ENCODE measurements at regions not wholly inside any gene's neighbourhood (a gene's known extent, or its start where the extent isn't known, plus 50 kb on each side); places are given as distances from the start of the nearest gene placed in this dataset.

DNA sequence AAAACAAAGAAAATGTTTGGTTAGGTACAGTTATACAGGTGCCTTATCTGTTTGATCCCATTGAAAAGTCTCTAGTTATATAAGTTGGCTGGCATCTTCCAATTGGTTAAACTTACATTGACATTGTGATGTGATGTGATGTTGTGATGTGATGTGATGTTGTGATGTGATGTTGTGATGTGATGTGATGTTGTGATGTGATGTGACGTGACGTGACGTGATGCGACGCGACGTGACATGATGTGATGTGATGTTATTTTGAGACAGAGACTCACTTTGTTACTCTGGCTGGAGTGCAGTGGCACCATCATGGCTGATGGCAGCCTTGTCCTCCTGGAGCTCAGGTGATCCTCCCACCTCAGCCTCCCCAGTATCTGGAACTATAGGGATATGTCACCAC is 507.6 kb downstream of the HAO1 start:
- TF ChIP-seq TCF7L2 (IDR thresholded peaks at IDR 0.05; ENCODE audit: low read depth, low read length) (no peak), POLR2AphosphoS5 (IDR thresholded peaks at IDR 0.05; ENCODE audit: low read depth, low read length) (no peak), SIN3A (IDR thresholded peaks at IDR 0.05; ENCODE audit: borderline replicate concordance, insufficient read depth, low read depth, low read length) (no peak)
- TF ChIP-seq, protein P1, sequence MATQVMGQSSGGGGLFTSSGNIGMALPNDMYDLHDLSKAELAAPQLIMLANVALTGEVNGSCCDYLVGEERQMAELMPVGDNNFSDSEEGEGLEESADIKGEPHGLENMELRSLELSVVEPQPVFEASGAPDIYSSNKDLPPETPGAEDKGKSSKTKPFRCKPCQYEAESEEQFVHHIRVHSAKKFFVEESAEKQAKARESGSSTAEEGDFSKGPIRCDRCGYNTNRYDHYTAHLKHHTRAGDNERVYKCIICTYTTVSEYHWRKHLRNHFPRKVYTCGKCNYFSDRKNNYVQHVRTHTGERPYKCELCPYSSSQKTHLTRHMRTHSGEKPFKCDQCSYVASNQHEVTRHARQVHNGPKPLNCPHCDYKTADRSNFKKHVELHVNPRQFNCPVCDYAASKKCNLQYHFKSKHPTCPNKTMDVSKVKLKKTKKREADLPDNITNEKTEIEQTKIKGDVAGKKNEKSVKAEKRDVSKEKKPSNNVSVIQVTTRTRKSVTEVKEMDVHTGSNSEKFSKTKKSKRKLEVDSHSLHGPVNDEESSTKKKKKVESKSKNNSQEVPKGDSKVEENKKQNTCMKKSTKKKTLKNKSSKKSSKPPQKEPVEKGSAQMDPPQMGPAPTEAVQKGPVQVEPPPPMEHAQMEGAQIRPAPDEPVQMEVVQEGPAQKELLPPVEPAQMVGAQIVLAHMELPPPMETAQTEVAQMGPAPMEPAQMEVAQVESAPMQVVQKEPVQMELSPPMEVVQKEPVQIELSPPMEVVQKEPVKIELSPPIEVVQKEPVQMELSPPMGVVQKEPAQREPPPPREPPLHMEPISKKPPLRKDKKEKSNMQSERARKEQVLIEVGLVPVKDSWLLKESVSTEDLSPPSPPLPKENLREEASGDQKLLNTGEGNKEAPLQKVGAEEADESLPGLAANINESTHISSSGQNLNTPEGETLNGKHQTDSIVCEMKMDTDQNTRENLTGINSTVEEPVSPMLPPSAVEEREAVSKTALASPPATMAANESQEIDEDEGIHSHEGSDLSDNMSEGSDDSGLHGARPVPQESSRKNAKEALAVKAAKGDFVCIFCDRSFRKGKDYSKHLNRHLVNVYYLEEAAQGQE (IDR thresholded peaks at IDR 0.05; ENCODE audit: insufficient read depth in 1 of 2, low read depth in 2 of 2, low read length in 1 of 2), result no peak
- TF ChIP-seq, protein P2, sequence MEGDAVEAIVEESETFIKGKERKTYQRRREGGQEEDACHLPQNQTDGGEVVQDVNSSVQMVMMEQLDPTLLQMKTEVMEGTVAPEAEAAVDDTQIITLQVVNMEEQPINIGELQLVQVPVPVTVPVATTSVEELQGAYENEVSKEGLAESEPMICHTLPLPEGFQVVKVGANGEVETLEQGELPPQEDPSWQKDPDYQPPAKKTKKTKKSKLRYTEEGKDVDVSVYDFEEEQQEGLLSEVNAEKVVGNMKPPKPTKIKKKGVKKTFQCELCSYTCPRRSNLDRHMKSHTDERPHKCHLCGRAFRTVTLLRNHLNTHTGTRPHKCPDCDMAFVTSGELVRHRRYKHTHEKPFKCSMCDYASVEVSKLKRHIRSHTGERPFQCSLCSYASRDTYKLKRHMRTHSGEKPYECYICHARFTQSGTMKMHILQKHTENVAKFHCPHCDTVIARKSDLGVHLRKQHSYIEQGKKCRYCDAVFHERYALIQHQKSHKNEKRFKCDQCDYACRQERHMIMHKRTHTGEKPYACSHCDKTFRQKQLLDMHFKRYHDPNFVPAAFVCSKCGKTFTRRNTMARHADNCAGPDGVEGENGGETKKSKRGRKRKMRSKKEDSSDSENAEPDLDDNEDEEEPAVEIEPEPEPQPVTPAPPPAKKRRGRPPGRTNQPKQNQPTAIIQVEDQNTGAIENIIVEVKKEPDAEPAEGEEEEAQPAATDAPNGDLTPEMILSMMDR (IDR thresholded peaks at IDR 0.05), result no peak
- no TSS peak for BruUV-seq (replicated peaks)
- Histone ChIP-seq H3K27me3 (ENCODE audit: control insufficient read depth, insufficient read depth, low read length) (no peaks in the 10 kb centered on the region), H3K36me3 (ENCODE audit: control insufficient read depth, insufficient read depth, low read length) (no peaks in the 10 kb centered on the region), H3K27ac (ENCODE audit: low read length) (no peak overlapping the region), H3K4me1 (ENCODE audit: control insufficient read depth, insufficient read depth, low read length) (no peaks in the 10 kb centered on the region), H3K4me3 (ENCODE audit: low read depth in 2 of 2, low read length in 2 of 2) (no peak overlapping the region), H3K9me3 (ENCODE audit: control insufficient read depth, insufficient read depth, low read depth, low read length) (no peaks in the 10 kb centered on the region)
- intact Hi-C loops (cut with micrococcal nuclease; ENCODE audit: unreplicated experiment) (no loop called here), in situ Hi-C loops (cut with HindIII; ENCODE audit: low pct_unique_long_range_greater_than_20kb, low sequenced_read_pairs) (no loop called here)
- POLR2A ChIA-PET, result no interaction called here
- ATAC-seq, result no peak
- CTCF ChIA-PET, result no interaction called here
- DNase-seq (ENCODE audit: low read depth, low spot score), result no peak

DNA sequence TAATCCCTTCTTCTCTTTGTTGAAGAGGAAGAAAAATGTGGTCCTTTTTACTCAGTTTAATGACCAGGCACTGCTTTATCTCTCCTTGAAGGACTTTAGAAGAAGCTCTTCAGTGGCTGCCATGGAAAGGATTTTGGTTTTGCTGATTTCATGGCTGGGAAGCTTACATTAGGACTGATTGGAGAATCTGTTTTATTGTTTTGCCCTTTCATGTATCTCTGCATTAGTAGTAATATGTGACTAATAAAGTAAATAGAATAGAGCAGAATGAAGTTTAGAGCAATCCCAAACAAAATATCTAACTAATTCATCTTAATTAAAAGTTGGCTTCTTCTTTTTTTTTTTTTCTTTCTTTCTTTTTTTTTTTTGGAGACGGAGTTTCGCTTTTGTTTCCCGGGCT is 502.9 kb downstream of the HAO1 start:
- Histone ChIP-seq H3K27me3 (ENCODE audit: control insufficient read depth, insufficient read depth, low read length) (no peaks in the 10 kb centered on the region), H3K9me3 (ENCODE audit: control insufficient read depth, insufficient read depth, low read depth, low read length) (no peaks in the 10 kb centered on the region), H3K36me3 (ENCODE audit: control insufficient read depth, insufficient read depth, low read length) (no peaks in the 10 kb centered on the region), H3K4me1 (ENCODE audit: control insufficient read depth, insufficient read depth, low read length) (no peaks in the 10 kb centered on the region), H3K27ac (ENCODE audit: low read length) (no peak overlapping the region), H3K4me3 (ENCODE audit: low read depth in 2 of 2, low read length in 2 of 2) (no peak overlapping the region)
- ChIA-PET POLR2A (no interaction called here), CTCF (no interaction called here)
- BruUV-seq (replicated peaks), result no TSS peak
- ATAC-seq (no peak), DNase-seq (ENCODE audit: low read depth, low spot score) (no peak)
- intact Hi-C loops (cut with micrococcal nuclease; ENCODE audit: unreplicated experiment), result no loop called here
- in situ Hi-C loops (cut with HindIII; ENCODE audit: low pct_unique_long_range_greater_than_20kb, low sequenced_read_pairs), result no loop called here
- TF ChIP-seq POLR2AphosphoS5 (IDR thresholded peaks at IDR 0.05; ENCODE audit: low read depth, low read length) (no peak), TCF7L2 (IDR thresholded peaks at IDR 0.05; ENCODE audit: low read depth, low read length) (no peak)
- TF ChIP-seq, protein P2 (IDR thresholded peaks at IDR 0.05), result no peak

DNA sequence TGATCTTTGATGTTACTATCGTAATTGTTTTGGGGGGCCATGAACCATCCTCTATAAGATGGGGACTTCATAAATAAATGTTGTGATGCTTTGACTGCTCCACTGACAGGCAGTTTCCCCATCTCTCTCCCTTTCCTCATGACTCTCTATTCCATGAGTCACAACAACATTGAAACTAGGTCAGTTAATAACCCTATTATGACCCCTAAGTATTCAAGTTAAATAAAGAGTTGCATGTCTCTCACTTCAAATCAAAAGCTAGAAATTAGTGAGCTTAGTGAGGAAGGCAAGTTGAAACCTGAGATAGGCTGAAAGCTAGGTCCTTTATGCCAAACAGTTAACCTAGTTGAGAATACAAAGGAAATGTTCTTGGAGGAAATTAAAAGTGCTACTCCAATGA is 491.0 kb downstream of the HAO1 start:
- Histone ChIP-seq H3K36me3 (ENCODE audit: control insufficient read depth, insufficient read depth, low read length) (no peaks in the 10 kb centered on the region; the same call in 1 of the 2 replicates), H3K9me3 (ENCODE audit: control insufficient read depth, insufficient read depth, low read depth, low read length) (no peaks in the 10 kb centered on the region), H3K4me3 (ENCODE audit: low read depth in 2 of 2, low read length in 2 of 2) (no peak overlapping the region), H3K4me1 (ENCODE audit: control insufficient read depth, insufficient read depth, low read length) (no peaks in the 10 kb centered on the region), H3K27me3 (ENCODE audit: control insufficient read depth, insufficient read depth, low read length) (no peaks in the 10 kb centered on the region), H3K27ac (ENCODE audit: low read length) (no peak overlapping the region)
- ChIA-PET POLR2A (no interaction called here), CTCF (no interaction called here)
- ATAC-seq (no peak), DNase-seq (ENCODE audit: low read depth, low spot score) (no peak)
- TF ChIP-seq TCF7L2 (IDR thresholded peaks at IDR 0.05; ENCODE audit: low read depth, low read length), result no peak
- TF ChIP-seq, protein P2 (IDR thresholded peaks at IDR 0.05), result no peak
- no peak for TF ChIP-seq POLR2AphosphoS5 (IDR thresholded peaks at IDR 0.05; ENCODE audit: low read depth, low read length)
- no peak for TF ChIP-seq SIN3A (IDR thresholded peaks at IDR 0.05; ENCODE audit: borderline replicate concordance, insufficient read depth, low read depth, low read length)
- TF ChIP-seq, protein P1 (IDR thresholded peaks at IDR 0.05; ENCODE audit: insufficient read depth in 1 of 2, low read depth in 2 of 2, low read length in 1 of 2), result no peak
- BruUV-seq (replicated peaks), result no TSS peak
- intact Hi-C loops (cut with micrococcal nuclease; ENCODE audit: unreplicated experiment), result no loop called here
- in situ Hi-C loops (cut with HindIII; ENCODE audit: low pct_unique_long_range_greater_than_20kb, low sequenced_read_pairs), result no loop called here

Data from Panc1 (cell line).